HCT116 (cell line): ENCODE measurements at regions not wholly inside any gene's neighbourhood (a gene's known extent, or its start where the extent isn't known, plus 50 kb on each side); places are given as distances from the start of the nearest gene placed in this dataset.

Source experiments
- EZH2 ChIP-seq: fragments of 200-600 bp; sonication (generic); IDR thresholded peaks from 2 replicates; pipeline ENCODE4 v1.6.1; 2017; ENCODE audit warnings: antibody characterized with exemption, mixed run types
- JUND ChIP-seq: IDR thresholded peaks from 2 replicates; pipeline ENCODE4 v1.6.1; 2012
- MAX ChIP-seq: IDR thresholded peaks from 2 replicates; pipeline ENCODE4 v1.6.1; 2012
- POLR2A ChIP-seq: IDR thresholded peaks from 2 replicates; pipeline ENCODE4 v1.7.0; 2011; ENCODE audit warnings: borderline replicate concordance; ENCODE audit not compliant: insufficient read depth, insufficient read length; ENCODE audit errors: extremely low read depth
- POLR2AphosphoS5 ChIP-seq: IDR thresholded peaks from 2 replicates; pipeline ENCODE4 v1.6.1; 2011; ENCODE audit warnings: mild to moderate bottlenecking, low read depth, low read length, moderate library complexity
- RAD21 ChIP-seq: IDR thresholded peaks from 2 replicates; pipeline ENCODE4 v1.6.1; 2012; ENCODE audit warnings: low read depth, mild to moderate bottlenecking
- SIN3A ChIP-seq: IDR thresholded peaks from 2 replicates; pipeline ENCODE4 v1.6.1; 2012; ENCODE audit warnings: low read depth
- YY1 ChIP-seq: IDR thresholded peaks from 2 replicates; pipeline ENCODE4 v1.6.1; 2011; ENCODE audit warnings: low read length, low read depth, moderate library complexity, mild to moderate bottlenecking; ENCODE audit not compliant: insufficient replicate concordance; ENCODE audit errors: extremely low read depth
- ZBTB33 ChIP-seq: IDR thresholded peaks from 2 replicates; pipeline ENCODE4 v1.6.1; 2011; ENCODE audit warnings: mild to moderate bottlenecking, low read length, moderate library complexity; ENCODE audit not compliant: insufficient replicate concordance; ENCODE audit errors: extremely low read depth
- TF ChIP-seq, protein P1 (sequence below), 3 experiments: fragments of 200-600 bp in 1 of 3; sonication (generic) in 1 of 3; IDR thresholded peaks in 2 of 3; conservative IDR thresholded peaks in 1 of 3; 2 replicates each; pipeline ENCODE4 v1.5.1; 2012 to 2017; ENCODE audit warnings: low read depth in 2 of 3, low read length in 2 of 3, antibody characterized with exemption in 1 of 3, borderline replicate concordance in 1 of 3, control low read depth in 1 of 3, mild to moderate bottlenecking in 1 of 3, mixed read lengths in 1 of 3, mixed run types in 1 of 3, moderate library complexity in 1 of 3; ENCODE audit not compliant: insufficient read depth in 1 of 3
- TF ChIP-seq, protein P2 (sequence below): IDR thresholded peaks from 2 replicates; pipeline ENCODE4 v1.6.1; 2012; ENCODE audit warnings: low read depth

DNA sequence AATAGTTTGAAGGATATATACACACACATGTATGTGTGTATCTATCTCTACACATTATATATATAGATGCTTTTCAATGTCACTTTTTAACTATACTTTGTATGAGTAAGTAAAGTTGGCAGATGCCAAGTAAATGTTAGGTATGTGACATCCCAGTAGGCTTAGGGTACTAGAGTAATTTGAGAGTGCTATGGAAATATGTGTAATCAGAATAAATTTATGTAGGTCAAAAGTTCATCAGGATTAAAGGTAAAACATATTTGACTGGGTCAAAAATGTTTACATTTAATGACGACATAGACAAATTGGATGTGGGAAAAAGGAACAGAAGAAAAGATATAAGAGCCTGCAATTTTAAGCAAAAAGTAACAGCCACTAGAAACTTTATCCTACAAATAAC, 588.8 kb downstream of the ANKRD50 start:
- TF ChIP-seq JUND (no peak), POLR2A (no peak), EZH2 (no peak), POLR2AphosphoS5 (no peak), YY1 (no peak), RAD21 (no peak), MAX (no peak), SIN3A (no peak), ZBTB33 (no peak)
- TF ChIP-seq, protein P1, sequence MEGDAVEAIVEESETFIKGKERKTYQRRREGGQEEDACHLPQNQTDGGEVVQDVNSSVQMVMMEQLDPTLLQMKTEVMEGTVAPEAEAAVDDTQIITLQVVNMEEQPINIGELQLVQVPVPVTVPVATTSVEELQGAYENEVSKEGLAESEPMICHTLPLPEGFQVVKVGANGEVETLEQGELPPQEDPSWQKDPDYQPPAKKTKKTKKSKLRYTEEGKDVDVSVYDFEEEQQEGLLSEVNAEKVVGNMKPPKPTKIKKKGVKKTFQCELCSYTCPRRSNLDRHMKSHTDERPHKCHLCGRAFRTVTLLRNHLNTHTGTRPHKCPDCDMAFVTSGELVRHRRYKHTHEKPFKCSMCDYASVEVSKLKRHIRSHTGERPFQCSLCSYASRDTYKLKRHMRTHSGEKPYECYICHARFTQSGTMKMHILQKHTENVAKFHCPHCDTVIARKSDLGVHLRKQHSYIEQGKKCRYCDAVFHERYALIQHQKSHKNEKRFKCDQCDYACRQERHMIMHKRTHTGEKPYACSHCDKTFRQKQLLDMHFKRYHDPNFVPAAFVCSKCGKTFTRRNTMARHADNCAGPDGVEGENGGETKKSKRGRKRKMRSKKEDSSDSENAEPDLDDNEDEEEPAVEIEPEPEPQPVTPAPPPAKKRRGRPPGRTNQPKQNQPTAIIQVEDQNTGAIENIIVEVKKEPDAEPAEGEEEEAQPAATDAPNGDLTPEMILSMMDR (IDR thresholded peaks at IDR 0.05 in 2 of 3, conservative IDR thresholded peaks at IDR 0.05 in 1 of 3; ENCODE audit: borderline replicate concordance in 1 of 3, insufficient read depth in 1 of 3, low read depth in 2 of 3, low read length in 2 of 3) = no peak
- TF ChIP-seq, protein P2, sequence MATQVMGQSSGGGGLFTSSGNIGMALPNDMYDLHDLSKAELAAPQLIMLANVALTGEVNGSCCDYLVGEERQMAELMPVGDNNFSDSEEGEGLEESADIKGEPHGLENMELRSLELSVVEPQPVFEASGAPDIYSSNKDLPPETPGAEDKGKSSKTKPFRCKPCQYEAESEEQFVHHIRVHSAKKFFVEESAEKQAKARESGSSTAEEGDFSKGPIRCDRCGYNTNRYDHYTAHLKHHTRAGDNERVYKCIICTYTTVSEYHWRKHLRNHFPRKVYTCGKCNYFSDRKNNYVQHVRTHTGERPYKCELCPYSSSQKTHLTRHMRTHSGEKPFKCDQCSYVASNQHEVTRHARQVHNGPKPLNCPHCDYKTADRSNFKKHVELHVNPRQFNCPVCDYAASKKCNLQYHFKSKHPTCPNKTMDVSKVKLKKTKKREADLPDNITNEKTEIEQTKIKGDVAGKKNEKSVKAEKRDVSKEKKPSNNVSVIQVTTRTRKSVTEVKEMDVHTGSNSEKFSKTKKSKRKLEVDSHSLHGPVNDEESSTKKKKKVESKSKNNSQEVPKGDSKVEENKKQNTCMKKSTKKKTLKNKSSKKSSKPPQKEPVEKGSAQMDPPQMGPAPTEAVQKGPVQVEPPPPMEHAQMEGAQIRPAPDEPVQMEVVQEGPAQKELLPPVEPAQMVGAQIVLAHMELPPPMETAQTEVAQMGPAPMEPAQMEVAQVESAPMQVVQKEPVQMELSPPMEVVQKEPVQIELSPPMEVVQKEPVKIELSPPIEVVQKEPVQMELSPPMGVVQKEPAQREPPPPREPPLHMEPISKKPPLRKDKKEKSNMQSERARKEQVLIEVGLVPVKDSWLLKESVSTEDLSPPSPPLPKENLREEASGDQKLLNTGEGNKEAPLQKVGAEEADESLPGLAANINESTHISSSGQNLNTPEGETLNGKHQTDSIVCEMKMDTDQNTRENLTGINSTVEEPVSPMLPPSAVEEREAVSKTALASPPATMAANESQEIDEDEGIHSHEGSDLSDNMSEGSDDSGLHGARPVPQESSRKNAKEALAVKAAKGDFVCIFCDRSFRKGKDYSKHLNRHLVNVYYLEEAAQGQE = no peak
